ENCODE measurements at regions not wholly inside any gene's neighbourhood (a gene's known extent, or its start where the extent isn't known, plus 50 kb on each side); places are given as distances from the start of the nearest gene placed in this dataset.

DNA sequence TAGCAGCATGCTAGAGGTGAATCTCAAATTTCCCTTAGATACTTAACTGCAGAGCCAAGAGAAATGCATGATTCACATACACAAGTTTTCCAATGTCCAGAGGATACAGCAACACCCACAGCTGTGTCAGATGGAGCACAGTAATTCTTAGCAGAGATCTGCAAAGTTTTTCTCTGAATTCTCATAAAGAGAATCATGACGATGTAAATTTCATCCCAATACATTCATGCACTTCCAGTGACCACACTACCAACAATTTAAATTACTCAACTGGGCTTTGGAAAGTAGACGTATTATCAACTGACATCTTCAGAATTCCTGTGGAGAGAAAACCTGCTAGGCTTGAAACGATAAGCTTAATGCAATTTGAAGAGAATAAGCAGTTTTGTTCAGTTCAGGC is 378.8 kb upstream of the TLE4 start:
- CTCF ChIA-PET: interaction anchor here (1.4 kb wide), 1 partner anchor 64 kb away, joined by 3 read pairs; no protein-coding TSS in a partner anchor

DNA sequence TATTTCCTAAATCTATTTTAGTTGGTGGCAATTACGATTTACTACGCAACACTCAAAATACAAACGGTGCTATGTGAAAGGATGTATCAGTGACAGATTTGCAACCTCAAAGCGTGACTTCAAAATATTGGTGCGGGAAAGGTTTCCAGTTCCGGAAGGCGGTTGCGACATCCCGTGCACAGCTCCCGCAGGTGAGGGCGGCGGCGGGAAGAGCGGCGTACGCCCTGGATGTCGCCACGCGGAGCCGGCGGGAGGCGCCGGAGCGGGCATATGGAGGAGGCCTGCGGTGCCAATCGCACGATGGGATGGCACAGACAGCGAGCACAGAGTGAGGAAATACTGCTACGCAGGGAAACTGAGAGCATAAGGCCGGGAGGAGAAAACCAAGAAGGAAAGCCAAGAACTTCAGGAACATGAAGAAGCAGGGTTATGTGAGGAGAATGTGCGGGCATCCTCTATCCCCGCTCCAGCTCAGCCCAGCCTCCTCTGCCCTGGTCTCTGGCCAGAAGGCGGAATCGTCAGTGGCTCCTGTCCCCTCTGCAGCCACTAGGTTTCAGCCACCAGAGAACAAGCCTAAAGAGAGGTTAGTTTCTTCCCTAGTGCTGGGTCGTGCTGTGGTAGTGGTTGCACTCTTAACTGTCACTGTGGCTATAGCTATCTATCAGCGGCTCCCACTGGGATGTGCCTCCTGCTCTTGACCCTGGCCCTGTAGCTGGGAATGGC is 378.1 kb upstream of the TLE4 start:
- TF ChIP-seq ELF4 (IDR thresholded peaks at IDR 0.05): no peak
- no peak for TF ChIP-seq FOXK2 (IDR thresholded peaks at IDR 0.05)
- TF ChIP-seq SUZ12 (IDR thresholded peaks at IDR 0.05): no peak
- TF ChIP-seq CTBP1 (IDR thresholded peaks at IDR 0.05; ENCODE audit: borderline replicate concordance): no peak
- no peak for TF ChIP-seq LEF1 (IDR thresholded peaks at IDR 0.05; ENCODE audit: borderline replicate concordance)
- TF ChIP-seq BHLHE40 (IDR thresholded peaks at IDR 0.05; ENCODE audit: borderline replicate concordance): no peak
- no peak for TF ChIP-seq ZNF384 (IDR thresholded peaks at IDR 0.05)
- no peak for TF ChIP-seq NFRKB (IDR thresholded peaks at IDR 0.05)
- no peak for TF ChIP-seq SP1 (IDR thresholded peaks at IDR 0.05)
- no peak for TF ChIP-seq ARNT (IDR thresholded peaks at IDR 0.05)
- TF ChIP-seq L3MBTL2 (conservative IDR thresholded peaks at IDR 0.05): no peak
- TF ChIP-seq, protein P1, sequence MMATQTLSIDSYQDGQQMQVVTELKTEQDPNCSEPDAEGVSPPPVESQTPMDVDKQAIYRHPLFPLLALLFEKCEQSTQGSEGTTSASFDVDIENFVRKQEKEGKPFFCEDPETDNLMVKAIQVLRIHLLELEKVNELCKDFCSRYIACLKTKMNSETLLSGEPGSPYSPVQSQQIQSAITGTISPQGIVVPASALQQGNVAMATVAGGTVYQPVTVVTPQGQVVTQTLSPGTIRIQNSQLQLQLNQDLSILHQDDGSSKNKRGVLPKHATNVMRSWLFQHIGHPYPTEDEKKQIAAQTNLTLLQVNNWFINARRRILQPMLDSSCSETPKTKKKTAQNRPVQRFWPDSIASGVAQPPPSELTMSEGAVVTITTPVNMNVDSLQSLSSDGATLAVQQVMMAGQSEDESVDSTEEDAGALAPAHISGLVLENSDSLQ (IDR thresholded peaks at IDR 0.05): no peak
- no peak for TF ChIP-seq FOXA1 (IDR thresholded peaks at IDR 0.05)
- no peak for TF ChIP-seq FOXM1 (IDR thresholded peaks at IDR 0.05; ENCODE audit: borderline replicate concordance)
- CTCF ChIA-PET: interaction anchor here (1.4 kb wide), 1 partner anchor 63 kb away, joined by 3 read pairs; no protein-coding TSS in a partner anchor
- POLR2A ChIA-PET: no interaction called here
- no peak for DNase-seq (ENCODE audit: extremely low spot score)

More for the DNA sequence above, 378.8 kb upstream of the TLE4 start:
- DNase-seq (ENCODE audit: extremely low spot score): no peak
- POLR2A ChIA-PET: no interaction called here
- no peak for TF ChIP-seq HDGF (IDR thresholded peaks at IDR 0.05; ENCODE audit: borderline replicate concordance)
- no peak for TF ChIP-seq BHLHE40 (IDR thresholded peaks at IDR 0.05; ENCODE audit: borderline replicate concordance)
- TF ChIP-seq ELF4 (IDR thresholded peaks at IDR 0.05): no peak
- TF ChIP-seq CTBP1 (IDR thresholded peaks at IDR 0.05; ENCODE audit: borderline replicate concordance): no peak
- no peak for TF ChIP-seq LEF1 (IDR thresholded peaks at IDR 0.05; ENCODE audit: borderline replicate concordance)
- TF ChIP-seq SUZ12 (IDR thresholded peaks at IDR 0.05): no peak
- no peak for TF ChIP-seq ARNT (IDR thresholded peaks at IDR 0.05)
- TF ChIP-seq, protein P1 (IDR thresholded peaks at IDR 0.05): no peak
- TF ChIP-seq ZNF384 (IDR thresholded peaks at IDR 0.05): no peak
- no peak for TF ChIP-seq L3MBTL2 (conservative IDR thresholded peaks at IDR 0.05)
- no peak for TF ChIP-seq NFRKB (IDR thresholded peaks at IDR 0.05)

DNA sequence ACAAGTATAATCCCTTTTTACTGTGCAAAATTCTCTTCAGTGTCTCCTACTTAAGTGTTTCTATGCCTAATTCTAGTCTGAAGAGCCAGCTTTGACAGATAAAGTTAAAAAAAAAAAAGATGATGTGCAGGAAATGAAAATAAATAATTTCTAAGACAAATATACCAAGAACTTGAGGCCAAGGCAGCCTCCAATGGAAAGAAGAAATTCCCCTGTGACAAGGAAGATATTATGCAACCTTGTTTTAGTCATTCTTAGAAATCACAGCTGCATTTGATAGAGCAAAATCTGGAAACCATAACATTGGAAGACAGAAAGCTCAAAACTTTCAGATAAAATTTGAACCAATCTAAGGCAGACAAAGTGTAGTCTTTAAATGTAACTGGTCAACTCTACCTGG is 375.9 kb upstream of the TLE4 start:
- DNase-seq (ENCODE audit: extremely low spot score): no peak
- TF ChIP-seq NFRKB (IDR thresholded peaks at IDR 0.05): no peak
- TF ChIP-seq, protein P1 (IDR thresholded peaks at IDR 0.05): no peak
- TF ChIP-seq FOXM1 (IDR thresholded peaks at IDR 0.05; ENCODE audit: borderline replicate concordance): no peak
- TF ChIP-seq SP1 (IDR thresholded peaks at IDR 0.05): no peak
- ChIA-PET POLR2A (no interaction called here), CTCF (interaction anchor here (0.6 kb wide), 1 partner anchor 61 kb away, joined by 5 read pairs; no protein-coding TSS in a partner anchor)

DNA sequence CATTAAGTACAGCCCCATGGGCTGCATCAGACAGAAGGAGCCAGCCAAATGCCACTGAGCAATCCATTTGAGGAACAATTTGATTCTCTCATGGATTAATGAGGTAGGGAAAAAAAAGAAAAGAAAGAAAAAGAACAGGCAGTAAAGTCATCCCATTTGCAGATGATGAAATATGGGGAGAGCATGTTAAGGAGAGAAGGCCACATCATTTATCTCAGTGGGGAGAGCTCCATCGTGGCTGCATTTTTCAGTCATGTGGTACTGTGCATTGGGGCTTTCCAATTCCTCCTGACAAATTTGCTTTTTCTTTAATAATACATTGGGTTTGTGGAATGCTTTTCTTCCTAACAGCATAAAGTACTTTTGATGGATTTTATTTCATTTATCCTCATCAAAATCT is 375.2 kb upstream of the TLE4 start:
- TF ChIP-seq SP1 (IDR thresholded peaks at IDR 0.05) (no peak), CTBP1 (IDR thresholded peaks at IDR 0.05; ENCODE audit: borderline replicate concordance) (no peak), BHLHE40 (IDR thresholded peaks at IDR 0.05; ENCODE audit: borderline replicate concordance) (no peak), ARNT (IDR thresholded peaks at IDR 0.05) (no peak), TARDBP (IDR thresholded peaks at IDR 0.05) (no peak), SUZ12 (IDR thresholded peaks at IDR 0.05) (no peak), FOXK2 (IDR thresholded peaks at IDR 0.05) (no peak), NFRKB (IDR thresholded peaks at IDR 0.05) (no peak), ZNF384 (IDR thresholded peaks at IDR 0.05) (no peak), ELF4 (IDR thresholded peaks at IDR 0.05) (no peak), FOXA1 (IDR thresholded peaks at IDR 0.05) (no peak), LEF1 (IDR thresholded peaks at IDR 0.05; ENCODE audit: borderline replicate concordance) (no peak), HDGF (IDR thresholded peaks at IDR 0.05; ENCODE audit: borderline replicate concordance) (no peak), L3MBTL2 (conservative IDR thresholded peaks at IDR 0.05) (no peak), FOXM1 (IDR thresholded peaks at IDR 0.05; ENCODE audit: borderline replicate concordance) (no peak)
- TF ChIP-seq, protein P1 (IDR thresholded peaks at IDR 0.05): no peak
- no peak for DNase-seq (ENCODE audit: extremely low spot score)
- ChIA-PET CTCF (no interaction called here), POLR2A (no interaction called here)

DNA sequence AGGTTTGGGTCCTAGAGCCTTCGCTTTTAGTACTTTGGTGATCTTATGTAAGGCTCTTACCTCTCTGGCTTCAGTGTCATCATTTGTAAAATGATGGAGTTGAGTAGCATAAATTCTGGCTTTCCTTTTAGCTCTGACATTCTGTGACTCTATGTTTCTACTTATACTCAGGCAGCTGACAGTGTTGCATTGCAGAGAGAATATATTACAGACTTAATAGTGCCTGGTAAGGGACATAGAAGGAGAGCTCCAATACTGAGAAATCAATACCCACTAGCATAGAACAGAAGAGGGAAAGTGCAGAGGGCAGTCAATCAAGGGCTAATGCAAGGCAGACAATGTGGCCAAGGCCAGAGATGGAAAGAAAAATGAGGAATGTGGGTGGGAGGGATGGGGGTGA is 371.4 kb upstream of the TLE4 start:
- DNase-seq (ENCODE audit: extremely low spot score): no peak
- TF ChIP-seq HDGF (IDR thresholded peaks at IDR 0.05; ENCODE audit: borderline replicate concordance) (no peak), CTBP1 (IDR thresholded peaks at IDR 0.05; ENCODE audit: borderline replicate concordance) (no peak), L3MBTL2 (conservative IDR thresholded peaks at IDR 0.05) (no peak), LEF1 (IDR thresholded peaks at IDR 0.05; ENCODE audit: borderline replicate concordance) (no peak), FOXA1 (IDR thresholded peaks at IDR 0.05) (no peak), TARDBP (IDR thresholded peaks at IDR 0.05) (no peak), SP1 (IDR thresholded peaks at IDR 0.05) (no peak), SUZ12 (IDR thresholded peaks at IDR 0.05) (no peak), FOXK2 (IDR thresholded peaks at IDR 0.05) (no peak), ZNF384 (IDR thresholded peaks at IDR 0.05) (no peak), NFRKB (IDR thresholded peaks at IDR 0.05) (no peak), FOXM1 (IDR thresholded peaks at IDR 0.05; ENCODE audit: borderline replicate concordance) (no peak), BHLHE40 (IDR thresholded peaks at IDR 0.05; ENCODE audit: borderline replicate concordance) (no peak), ARNT (IDR thresholded peaks at IDR 0.05) (no peak), ELF4 (IDR thresholded peaks at IDR 0.05) (no peak)
- TF ChIP-seq, protein P1 (IDR thresholded peaks at IDR 0.05): no peak
- CTCF ChIA-PET: no interaction called here
- POLR2A ChIA-PET: interaction anchor here (1.0 kb wide), 1 partner anchor 11 kb away, joined by 3 read pairs; no protein-coding TSS in a partner anchor
